NCI-H748 treated with DMSO at 0.1 percent for 48 hours (cell line): ENCODE measurements at regions not wholly inside any gene's neighbourhood (a gene's known extent, or its start where the extent isn't known, plus 50 kb on each side); places are given as distances from the start of the nearest gene placed in this dataset.
A peak's percentile ranks its signal among the peaks of the same experiment; 100 is the strongest.

Experiments used
- DNase-seq: peaks from one replicate; lab custom pipeline; 2025; lab: John Stamatoyannopoulos, UW

GRCh38 chr2:103103678-103104077 is 341.8 kb downstream of the TMEM182 start:
- DNase-seq = no peak

GRCh38 chr2:103119352-103119751 is 357.5 kb downstream of the TMEM182 start:
- no peak for DNase-seq

- no peak for DNase-seq
These were observed 359.3 kb downstream of the TMEM182 start for GRCh38 chr2:103121106-103121505.

GRCh38 chr2:103123516-103123915 is 361.7 kb downstream of the TMEM182 start:
- DNase-seq = peak; percentile 19

- DNase-seq = no peak
These were observed 369.0 kb downstream of the TMEM182 start for GRCh38 chr2:103130857-103131256.

- no peak for DNase-seq
These were observed 370.8 kb downstream of the TMEM182 start for GRCh38 chr2:103132536-103133217.

- no peak for DNase-seq
These were observed 373.8 kb downstream of the TMEM182 start for GRCh38 chr2:103135679-103136078.

- no peak for DNase-seq
These were observed 376.5 kb downstream of the TMEM182 start for GRCh38 chr2:103138123-103138901.

GRCh38 chr2:103139628-103140268 is 377.9 kb downstream of the TMEM182 start:
- DNase-seq = no peak

- no peak for DNase-seq
These were observed 383.0 kb downstream of the TMEM182 start for GRCh38 chr2:103144837-103145236.

GRCh38 chr2:103145739-103146138 is 383.9 kb downstream of the TMEM182 start:
- DNase-seq = no peak

- no peak for DNase-seq
These were observed 389.2 kb downstream of the TMEM182 start for GRCh38 chr2:103151046-103151445.

GRCh38 chr2:103152556-103152955 is 390.7 kb downstream of the TMEM182 start:
- no peak for DNase-seq

GRCh38 chr2:103153580-103154284 is 391.9 kb downstream of the TMEM182 start:
- DNase-seq = no peak

- DNase-seq = no peak
These were observed 393.5 kb downstream of the TMEM182 start for GRCh38 chr2:103155308-103155707.

GRCh38 chr2:103159018-103159417 is 397.2 kb downstream of the TMEM182 start:
- DNase-seq = no peak

GRCh38 chr2:103161456-103162289 is 399.8 kb downstream of the TMEM182 start:
- DNase-seq = peak; percentile 41

- DNase-seq = no peak
These were observed 402.9 kb downstream of the TMEM182 start for GRCh38 chr2:103164748-103165147.

- DNase-seq = no peak
These were observed 404.0 kb downstream of the TMEM182 start for GRCh38 chr2:103165836-103166235.

- no peak for DNase-seq
These were observed 404.9 kb downstream of the TMEM182 start for GRCh38 chr2:103166456-103167324.
